Lower leg skin (tissue), 3 donors: ENCODE measurements at regions not wholly inside any gene's neighbourhood (a gene's known extent, or its start where the extent isn't known, plus 50 kb on each side); places are given as distances from the start of the nearest gene placed in this dataset.

ENCODE experiments used
- POLR2A ChIP-seq, 2 donors: fragments of 450-650 bp; IDR thresholded peaks; one replicate each; pipeline ENCODE4 v1.6.1; 2016 to 2017; ENCODE audit warnings: antibody characterized with exemption in 2 of 2, mild to moderate bottlenecking in 1 of 2, moderate library complexity in 1 of 2
- TF ChIP-seq, protein P1 (sequence below), 3 donors: fragments of 450-650 bp; IDR thresholded peaks; one replicate each; pipeline ENCODE4 v1.5.1; 2016; ENCODE audit warnings: antibody characterized with exemption in 3 of 3, mild to moderate bottlenecking in 3 of 3, moderate library complexity in 2 of 3

- TF ChIP-seq, protein P1, sequence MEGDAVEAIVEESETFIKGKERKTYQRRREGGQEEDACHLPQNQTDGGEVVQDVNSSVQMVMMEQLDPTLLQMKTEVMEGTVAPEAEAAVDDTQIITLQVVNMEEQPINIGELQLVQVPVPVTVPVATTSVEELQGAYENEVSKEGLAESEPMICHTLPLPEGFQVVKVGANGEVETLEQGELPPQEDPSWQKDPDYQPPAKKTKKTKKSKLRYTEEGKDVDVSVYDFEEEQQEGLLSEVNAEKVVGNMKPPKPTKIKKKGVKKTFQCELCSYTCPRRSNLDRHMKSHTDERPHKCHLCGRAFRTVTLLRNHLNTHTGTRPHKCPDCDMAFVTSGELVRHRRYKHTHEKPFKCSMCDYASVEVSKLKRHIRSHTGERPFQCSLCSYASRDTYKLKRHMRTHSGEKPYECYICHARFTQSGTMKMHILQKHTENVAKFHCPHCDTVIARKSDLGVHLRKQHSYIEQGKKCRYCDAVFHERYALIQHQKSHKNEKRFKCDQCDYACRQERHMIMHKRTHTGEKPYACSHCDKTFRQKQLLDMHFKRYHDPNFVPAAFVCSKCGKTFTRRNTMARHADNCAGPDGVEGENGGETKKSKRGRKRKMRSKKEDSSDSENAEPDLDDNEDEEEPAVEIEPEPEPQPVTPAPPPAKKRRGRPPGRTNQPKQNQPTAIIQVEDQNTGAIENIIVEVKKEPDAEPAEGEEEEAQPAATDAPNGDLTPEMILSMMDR (IDR thresholded peaks at IDR 0.05), result no peak
- no peak for TF ChIP-seq POLR2A (IDR thresholded peaks at IDR 0.05)
These were observed 162.4 kb upstream of the PRDX4 start for GRCh38 chrX:23504895-23505294.
